Islet precursor cell (in vitro differentiated cells): ENCODE measurements at regions not wholly inside any gene's neighbourhood (a gene's known extent, or its start where the extent isn't known, plus 50 kb on each side); places are given as distances from the start of the nearest gene placed in this dataset.

Source experiments
- DNase-seq: peaks from one replicate; pipeline ENCODE4 v3.0.0-alpha.2; 2018

- peak; percentile 85 for DNase-seq
Observed at GRCh38 chr9:6703898-6704639, 53.7 kb upstream of the KDM4C start.

- DNase-seq: no peak
Observed at GRCh38 chr9:6702707-6703106, 55.1 kb upstream of the KDM4C start.

GRCh38 chr9:6696178-6696577 lies 50.6 kb upstream of the GLDC start:
- DNase-seq: no peak

- DNase-seq: no peak
Observed at GRCh38 chr9:6695121-6695814, 49.7 kb upstream of the GLDC start.
